ENCODE measurements at regions not wholly inside any gene's neighbourhood (a gene's known extent, or its start where the extent isn't known, plus 50 kb on each side); places are given as distances from the start of the nearest gene placed in this dataset.

DNA sequence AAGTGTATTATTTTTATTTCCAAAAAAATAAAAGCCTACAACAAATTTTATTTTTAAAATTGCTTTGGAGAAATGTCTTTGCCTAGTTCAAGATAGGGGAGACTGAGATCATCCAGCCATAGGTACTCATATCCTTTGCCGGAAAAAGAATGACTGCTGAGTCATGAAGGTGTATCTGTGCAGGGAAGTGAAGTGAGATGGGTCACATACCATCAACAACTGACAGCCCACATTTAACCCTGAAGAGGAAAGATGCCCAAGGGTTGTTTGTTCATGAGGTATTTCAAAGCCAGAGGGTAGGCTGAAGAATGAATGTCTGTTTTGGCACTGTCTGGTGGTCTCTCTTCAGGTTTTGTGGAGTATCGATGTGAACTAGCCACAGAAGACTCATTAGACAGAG is 106.7 kb upstream of the TTC29 start:
- in situ Hi-C loops (cut with HindIII; ENCODE audit: low sequenced_read_pairs), result no loop called here

DNA sequence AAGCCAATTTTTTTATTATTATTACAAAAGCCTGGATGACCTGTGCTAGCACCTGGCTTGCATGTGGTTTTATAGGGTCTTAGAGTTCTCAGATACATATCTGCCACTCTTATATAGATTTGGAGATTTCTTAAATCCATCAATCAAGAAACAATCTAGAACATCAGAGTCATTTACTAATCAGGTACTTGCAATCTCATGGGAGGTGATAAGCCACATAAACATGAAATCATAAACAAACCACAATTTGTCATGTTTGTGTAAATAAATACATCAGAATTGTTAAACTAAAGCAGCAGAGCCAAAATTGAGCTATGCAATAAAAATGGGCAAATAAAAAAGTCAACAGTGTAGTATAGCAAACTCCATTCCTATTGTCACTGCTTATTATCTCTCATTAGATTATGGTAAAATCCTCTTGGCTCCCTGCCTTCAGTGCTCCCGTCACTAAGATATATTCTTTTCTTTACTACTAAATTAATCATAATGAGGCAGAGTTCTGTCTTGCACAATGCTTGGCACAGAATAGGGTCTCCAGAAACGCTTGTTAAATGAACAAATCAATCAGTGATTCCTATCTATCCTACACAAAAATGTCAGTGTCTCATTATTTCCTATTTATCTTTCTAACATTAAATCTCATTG is 108.7 kb upstream of the TTC29 start:
- in situ Hi-C loops (cut with HindIII; ENCODE audit: low sequenced_read_pairs), result no loop called here

DNA sequence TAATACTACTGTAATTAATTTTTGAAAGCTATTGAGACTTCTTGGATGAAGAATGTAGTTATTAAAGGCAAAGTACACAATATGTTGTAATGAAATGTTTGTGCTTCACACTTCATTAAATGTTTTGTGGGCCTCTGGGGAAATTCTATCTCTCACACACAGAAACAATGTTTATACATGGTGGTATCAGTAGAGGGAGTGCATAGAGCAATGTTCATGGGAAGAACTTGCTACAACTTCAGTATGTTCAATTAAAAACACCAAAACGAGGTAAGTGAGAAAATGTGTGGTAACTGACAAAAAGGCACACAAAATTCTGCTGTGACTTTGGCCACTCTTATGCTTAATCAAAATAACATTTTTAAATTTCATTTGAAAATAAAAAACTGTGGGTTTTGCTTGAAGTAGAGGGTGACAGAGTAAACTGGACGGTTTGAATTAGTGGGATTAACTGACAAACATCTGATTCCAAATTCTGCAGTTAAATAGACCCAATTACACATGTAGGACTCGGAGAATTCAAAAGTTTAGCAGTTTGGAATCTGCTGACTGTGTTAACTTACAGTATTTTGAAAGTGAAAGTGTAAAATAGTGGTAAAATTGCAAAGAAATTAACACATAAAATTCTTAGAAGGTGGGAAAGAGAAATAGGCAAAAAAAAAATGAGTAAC is 111.4 kb upstream of the TTC29 start:
- in situ Hi-C loops (cut with HindIII; ENCODE audit: low sequenced_read_pairs), result no loop called here

- in situ Hi-C loops (cut with HindIII; ENCODE audit: low sequenced_read_pairs), result no loop called here
These were observed 112.0 kb upstream of the TTC29 start for GRCh38 chr4:147057611-147058190.

DNA sequence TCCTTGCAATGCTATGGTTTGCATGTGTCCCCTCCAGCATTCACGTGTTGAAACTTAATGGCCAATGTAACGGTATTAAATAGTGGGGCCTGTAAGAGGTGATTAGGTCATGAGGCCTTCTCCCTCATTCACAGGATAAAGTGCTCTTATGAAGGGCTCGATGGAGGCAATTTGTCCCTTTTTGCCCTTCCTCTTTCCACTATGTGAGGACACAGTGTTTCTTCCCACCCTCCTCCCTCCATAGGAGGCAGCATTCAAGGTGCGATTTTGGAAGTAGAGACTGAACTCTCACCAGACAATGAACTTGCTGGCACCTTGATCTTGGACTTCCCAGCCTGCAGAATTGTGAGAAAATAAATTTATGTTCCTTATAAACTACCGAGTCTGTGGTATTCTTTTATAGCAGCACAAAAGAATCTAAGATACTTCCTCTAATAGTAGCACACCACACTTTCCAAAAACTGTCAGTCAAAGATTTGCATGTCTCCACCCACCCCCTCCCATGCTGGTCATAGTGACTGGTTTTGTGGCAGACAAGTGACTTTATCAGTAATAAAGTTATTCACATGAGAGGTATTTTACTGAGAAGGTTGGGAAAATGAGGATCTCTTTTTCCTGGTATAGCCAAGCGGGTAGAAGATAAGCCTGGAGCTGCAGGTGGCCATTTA is 113.5 kb upstream of the TTC29 start:
- in situ Hi-C loops (cut with HindIII; ENCODE audit: low sequenced_read_pairs), result no loop called here

- in situ Hi-C loops (cut with HindIII; ENCODE audit: low sequenced_read_pairs), result no loop called here
These were observed 114.7 kb upstream of the TTC29 start for GRCh38 chr4:147060151-147060931.

- in situ Hi-C loops (cut with HindIII; ENCODE audit: low sequenced_read_pairs), result no loop called here
These were observed 119.2 kb upstream of the TTC29 start for GRCh38 chr4:147064856-147065255.

GRCh38 chr4:147068564-147068963 is 122.9 kb upstream of the TTC29 start:
- in situ Hi-C loops (cut with HindIII; ENCODE audit: low sequenced_read_pairs), result no loop called here

DNA sequence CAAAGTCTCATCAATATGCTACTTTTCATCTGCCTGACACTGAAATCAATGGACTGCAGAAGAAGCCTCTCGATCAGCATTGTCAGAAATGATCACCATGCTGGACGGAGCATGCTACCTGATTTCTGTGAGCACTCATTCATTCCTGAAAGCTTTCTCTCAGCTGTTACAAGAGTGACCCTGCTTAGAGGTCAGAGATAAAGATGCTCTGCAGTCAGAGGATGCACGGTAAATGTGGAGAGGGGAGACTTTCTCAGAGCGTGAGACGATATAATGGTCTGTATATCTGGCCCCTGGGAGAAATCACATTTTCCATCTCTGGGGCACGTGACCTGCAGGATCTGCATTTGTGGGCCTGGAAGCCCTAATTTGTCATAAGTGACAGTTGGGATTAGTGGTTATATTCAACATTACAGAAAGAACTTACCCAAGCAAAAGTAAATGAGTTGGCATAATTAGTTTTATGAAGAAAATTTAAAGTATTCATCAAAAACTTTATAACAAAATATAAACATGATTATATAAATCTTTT is 125.6 kb upstream of the TTC29 start:
- in situ Hi-C loops (cut with HindIII; ENCODE audit: low sequenced_read_pairs), result no loop called here

DNA sequence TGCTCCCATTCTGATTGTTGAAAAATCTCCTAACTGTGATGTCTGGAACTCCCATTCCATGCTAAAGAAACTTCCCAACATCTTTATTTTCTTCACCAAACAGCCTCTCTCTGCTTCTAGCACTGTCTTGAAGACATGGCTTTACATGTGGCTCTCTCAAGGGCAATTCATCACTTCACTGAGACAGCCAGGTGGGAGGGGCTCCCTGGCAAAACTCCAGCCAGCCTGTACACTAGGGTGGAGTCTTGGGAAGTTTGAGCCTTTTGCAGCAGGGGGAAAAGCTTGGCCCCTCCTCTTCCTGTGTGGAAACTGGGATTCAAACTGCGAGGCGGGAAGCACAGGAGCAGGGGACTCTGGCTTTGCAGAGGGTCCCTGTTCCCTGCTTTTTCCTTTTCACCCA is 130.5 kb upstream of the TTC29 start:
- in situ Hi-C loops (cut with HindIII; ENCODE audit: low sequenced_read_pairs), result no loop called here

GRCh38 chr4:147076728-147077127 is 131.1 kb upstream of the TTC29 start:
- in situ Hi-C loops (cut with HindIII; ENCODE audit: low sequenced_read_pairs), result no loop called here

DNA sequence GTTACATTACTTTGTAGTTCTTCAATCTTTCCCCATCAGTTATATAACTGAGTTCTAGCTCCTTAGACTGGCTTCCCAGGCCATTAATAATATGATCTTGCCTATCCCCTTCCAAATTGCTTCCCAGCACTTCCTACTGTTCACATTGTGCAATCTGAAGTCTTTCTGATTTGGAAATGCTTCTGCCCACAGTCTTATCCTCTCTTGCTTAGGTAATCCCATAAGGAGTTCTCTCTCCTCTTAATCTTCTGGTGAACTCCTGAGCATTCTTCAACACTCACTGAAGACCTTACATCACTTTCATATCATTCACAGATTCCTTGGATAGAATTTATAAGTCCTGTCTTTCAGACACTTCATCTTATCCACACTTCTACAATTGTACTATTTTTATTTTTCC is 132.7 kb upstream of the TTC29 start:
- in situ Hi-C loops (cut with HindIII; ENCODE audit: low sequenced_read_pairs), result no loop called here

- in situ Hi-C loops (cut with HindIII; ENCODE audit: low sequenced_read_pairs), result no loop called here
These were observed 133.4 kb upstream of the TTC29 start for GRCh38 chr4:147078875-147079658.

- in situ Hi-C loops (cut with HindIII; ENCODE audit: low sequenced_read_pairs), result no loop called here
These were observed 139.2 kb upstream of the TTC29 start for GRCh38 chr4:147084861-147085260.

GRCh38 chr4:147085781-147086180 is 140.1 kb upstream of the TTC29 start:
- in situ Hi-C loops (cut with HindIII; ENCODE audit: low sequenced_read_pairs), result no loop called here

- in situ Hi-C loops (cut with HindIII; ENCODE audit: low sequenced_read_pairs), result no loop called here
These were observed 142.5 kb upstream of the TTC29 start for GRCh38 chr4:147088146-147088545.

DNA sequence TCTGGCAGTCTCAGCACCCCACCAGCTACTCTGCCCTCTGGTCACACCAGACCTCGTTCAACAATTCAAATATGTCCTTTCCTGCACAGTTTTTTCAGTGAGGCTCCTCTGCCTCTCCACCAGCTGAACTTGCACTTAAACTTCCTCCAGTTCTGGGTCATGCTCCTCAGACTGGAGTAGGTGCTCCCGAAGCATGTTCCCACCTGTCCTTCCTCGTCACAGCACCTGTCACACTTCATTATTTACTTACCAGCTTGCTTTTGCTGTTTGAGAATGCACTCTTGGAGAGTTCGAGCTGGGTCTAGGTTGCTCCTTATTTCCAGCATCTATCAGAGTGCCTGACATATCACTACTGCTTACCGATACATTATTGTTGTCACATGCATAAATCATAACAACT is 144.8 kb upstream of the TTC29 start:
- in situ Hi-C loops (cut with HindIII; ENCODE audit: low sequenced_read_pairs), result no loop called here

GRCh38 chr4:147093206-147093605 is 147.5 kb upstream of the TTC29 start:
- in situ Hi-C loops (cut with HindIII; ENCODE audit: low sequenced_read_pairs), result no loop called here

GRCh38 chr4:147094238-147094637 is 148.6 kb upstream of the TTC29 start:
- in situ Hi-C loops (cut with HindIII; ENCODE audit: low sequenced_read_pairs), result no loop called here

Data from endothelial cell of hepatic sinusoid (primary cell).